Astrocyte (in vitro differentiated cells and primary cell): ENCODE measurements at regions not wholly inside any gene's neighbourhood (a gene's known extent, or its start where the extent isn't known, plus 50 kb on each side); places are given as distances from the start of the nearest gene placed in this dataset.

Source experiments
- CTCF ChIP-seq: IDR thresholded peaks from 2 replicates; pipeline ENCODE4 v1.5.1; 2011; ENCODE audit warnings: low read depth, mild to moderate bottlenecking, inconsistent platforms, low read length, moderate library complexity; ENCODE audit not compliant: insufficient read depth
- EZH2 ChIP-seq: IDR thresholded peaks from 2 replicates; pipeline ENCODE4 v1.6.1; 2012; ENCODE audit warnings: mild to moderate bottlenecking, low read length, inconsistent platforms; ENCODE audit not compliant: insufficient read depth

GRCh38 chr3:194281306-194281705 lies 69.8 kb downstream of the CPN2 start:
- TF ChIP-seq CTCF (no peak), EZH2 (no peak)
